A549 (cell line): ENCODE measurements at regions not wholly inside any gene's neighbourhood (a gene's known extent, or its start where the extent isn't known, plus 50 kb on each side); places are given as distances from the start of the nearest gene placed in this dataset.

Source experiments
- ATAC-seq, 2 experiments: fragments of 200-7000 bp in 1 of 2; fragments of >200 bp in 1 of 2; cut with Nextera tagmentation in 1 of 2; cut with Tn5 transposase in 1 of 2; 3 replicates each; pipeline versions ENCODE4 v1.8.0 to v1.9.1; 2018 to 2020; ENCODE audit warnings: mild to moderate bottlenecking in 1 of 2, moderate library complexity in 1 of 2
- CTCF ChIA-PET: fragments of 300-600 bp; sonication (Branson Sonifier 250); formaldehyde crosslinking; extraction: SDS; loops from one replicate; lab custom pipeline; 2021; ENCODE audit warnings: antibody characterized with exemption, inconsistent platforms; lab: Yijun Ruan, JAX
- POLR2A ChIA-PET: fragments of 350-600 bp; formaldehyde crosslinking; extraction: SDS; loops from one replicate; lab custom pipeline; 2021; ENCODE audit warnings: antibody characterized with exemption, inconsistent platforms; lab: Yijun Ruan, JAX
- DNase-seq, 2 experiments: peaks; one replicate each; pipeline versions ENCODE4 v3.0.0 to v3.0.0-alpha.2; 2011 to 2016; ENCODE audit warnings: low read depth in 1 of 2, low spot score in 1 of 2
- FAIRE-seq: peaks from 2 replicates; lab custom pipeline; 2011; peaks lifted over from hg19 to GRCh38; lab: Jason Lieb, UNC
- H3K27ac ChIP-seq, 2 experiments: fragments of >200 bp; sonication (Bioruptor Twin); formaldehyde crosslinking; 3 replicates each; pipeline ENCODE4 v1.5.1; 2016 to 2017
- H3K4me1 ChIP-seq: fragments of >200 bp; sonication (Bioruptor Twin); formaldehyde crosslinking; 3 replicates; pipeline ENCODE4 v1.6.1; 2016
- H3K4me2 ChIP-seq: fragments of >200 bp; sonication (Bioruptor Twin); formaldehyde crosslinking; 3 replicates; pipeline ENCODE4 v1.6.1; 2016
- H3K4me3 ChIP-seq: fragments of >200 bp; sonication (Bioruptor Twin); formaldehyde crosslinking; 3 replicates; pipeline ENCODE4 v1.5.1; 2016
- H3K9me3 ChIP-seq: fragments of >200 bp; sonication (Bioruptor Twin); formaldehyde crosslinking; 3 replicates; pipeline ENCODE4 v1.6.1; 2016
- BHLHE40 ChIP-seq: IDR thresholded peaks from 2 replicates; pipeline ENCODE4 v1.6.1; 2012; ENCODE audit warnings: low read depth, low read length, inconsistent platforms
- CBX8 ChIP-seq: fragments of 200-600 bp; sonication (generic); IDR thresholded peaks from 2 replicates; pipeline ENCODE4 v1.6.1; 2016
- CEBPB ChIP-seq, 2 experiments: fragments of >200 bp in 1 of 2; sonication (Bioruptor Twin) in 1 of 2; formaldehyde crosslinking in 1 of 2; IDR thresholded peaks; 2 replicates each; pipeline ENCODE4 v1.6.1; 2012 to 2016
- EHF ChIP-seq: fragments of 250-450 bp; sonication (Bioruptor Pico); IDR thresholded peaks from 2 replicates; pipeline ENCODE4 v1.5.0; 2020; ENCODE audit warnings: mild to moderate bottlenecking
- EP300 ChIP-seq, 2 experiments: fragments of >200 bp; sonication (Bioruptor Twin); formaldehyde crosslinking; IDR thresholded peaks; 2 replicates in 1 of 2; 3 replicates in 1 of 2; pipeline ENCODE4 v1.6.1; 2016 to 2017
- ESRRA ChIP-seq: fragments of 150-350 bp; IDR thresholded peaks from 2 replicates; pipeline ENCODE4 v1.6.1; 2014; ENCODE audit warnings: mild to moderate bottlenecking, low read length, borderline replicate concordance
- GATA3 ChIP-seq: IDR thresholded peaks from 2 replicates; pipeline ENCODE4 v1.6.1; 2012; ENCODE audit warnings: borderline replicate concordance
- HOXB13 ChIP-seq: fragments of 250-450 bp; sonication (Bioruptor Pico); IDR thresholded peaks from 2 replicates; pipeline ENCODE4 v1.5.0; 2020; ENCODE audit warnings: low read depth, mild to moderate bottlenecking, moderate library complexity
- JUN ChIP-seq, 2 experiments: fragments of >200 bp; sonication (Bioruptor Twin); formaldehyde crosslinking; IDR thresholded peaks; 2 replicates in 1 of 2; 3 replicates in 1 of 2; pipeline ENCODE4 v1.6.1; 2016 to 2017
- MYC ChIP-seq: IDR thresholded peaks from 2 replicates; pipeline ENCODE4 v1.6.1; 2012; ENCODE audit warnings: mild to moderate bottlenecking, inconsistent platforms, low read length, improper control_type of control experiment, borderline replicate concordance
- POLR2A ChIP-seq: IDR thresholded peaks from 2 replicates; pipeline ENCODE4 v1.6.1; 2012; ENCODE audit warnings: mild to moderate bottlenecking, low read length
- POLR2AphosphoS2 ChIP-seq: conservative IDR thresholded peaks from 2 replicates; pipeline ENCODE4 v1.6.1; 2012; ENCODE audit warnings: low read length, improper control_type of control experiment, inconsistent platforms
- RAD21 ChIP-seq, 2 experiments: fragments of >200 bp in 1 of 2; sonication (Bioruptor Twin) in 1 of 2; formaldehyde crosslinking in 1 of 2; IDR thresholded peaks in 1 of 2; conservative IDR thresholded peaks in 1 of 2; 2 replicates in 1 of 2; 3 replicates in 1 of 2; pipeline ENCODE4 v1.6.1; 2012 to 2018; ENCODE audit warnings: inconsistent platforms in 1 of 2
- RCOR1 ChIP-seq: fragments of 150-350 bp; IDR thresholded peaks from 2 replicates; pipeline ENCODE4 v1.6.1; 2014; ENCODE audit warnings: antibody characterized with exemption, low read length, low read depth
- RNF2 ChIP-seq: fragments of 200-600 bp; sonication (generic); IDR thresholded peaks from 2 replicates; pipeline ENCODE4 v1.6.1; 2016; ENCODE audit warnings: low read depth, mild to moderate bottlenecking, antibody characterized with exemption, moderate library complexity, borderline replicate concordance
- SMC3 ChIP-seq: fragments of >200 bp; sonication (Bioruptor Twin); formaldehyde crosslinking; IDR thresholded peaks from 3 replicates; pipeline ENCODE4 v1.6.1; 2018; ENCODE audit warnings: inconsistent platforms
- SREBF2 ChIP-seq: fragments of 450-650 bp; IDR thresholded peaks from 2 replicates; pipeline ENCODE4 v1.6.1; 2014; ENCODE audit warnings: mild to moderate bottlenecking, moderate library complexity
- TFCP2L1 ChIP-seq: fragments of 250-450 bp; sonication (Bioruptor Pico); IDR thresholded peaks from 2 replicates; pipeline ENCODE4 v1.5.0; 2021; ENCODE audit warnings: mild to moderate bottlenecking
- ZNF302 ChIP-seq: fragments of 250-450 bp; sonication (Bioruptor Pico); IDR thresholded peaks from 2 replicates; pipeline ENCODE4 v1.9.0; 2021; ENCODE audit warnings: inconsistent platforms, mild to moderate bottlenecking, moderate library complexity
- WGBS: methylation state at CpG from one replicate; pipeline ENCODE4 v1.1.6; 2017; ENCODE audit errors: missing lambda C conversion rate; 5-methylcytosine and 5-hydroxymethylcytosine counted together
- TF ChIP-seq, protein P1 (sequence below): fragments of 200-600 bp; sonication (generic); IDR thresholded peaks from 2 replicates; pipeline ENCODE4 v1.6.1; 2016; ENCODE audit warnings: antibody characterized with exemption, mild to moderate bottlenecking, moderate library complexity
- TF ChIP-seq, protein P2 (sequence below): IDR thresholded peaks from 2 replicates; pipeline ENCODE4 v1.6.1; 2012
- TF ChIP-seq, protein P3 (sequence below): fragments of 250-450 bp; sonication (Bioruptor Pico); IDR thresholded peaks from 2 replicates; pipeline ENCODE4 v1.5.0; 2021; ENCODE audit warnings: mild to moderate bottlenecking, moderate library complexity, borderline replicate concordance

DNA sequence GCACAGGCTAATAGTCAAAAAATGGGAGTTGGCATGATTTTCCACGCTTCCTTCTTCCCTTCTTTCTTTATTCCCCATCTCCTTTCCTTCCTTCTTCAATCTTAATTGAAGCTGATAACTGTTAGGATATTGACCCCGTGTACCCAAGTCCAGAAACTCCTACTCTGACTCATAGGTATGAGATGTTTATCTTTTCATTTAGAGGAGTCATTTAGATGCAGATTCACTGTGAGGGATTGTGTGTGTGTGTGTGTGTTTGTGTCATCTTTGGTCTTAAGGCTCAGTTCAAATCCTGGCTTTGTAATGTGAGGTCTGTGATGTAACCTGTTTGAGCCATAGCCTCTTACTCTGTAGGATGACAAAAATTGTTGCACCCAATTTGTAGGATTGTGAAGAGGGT, 332.0 kb upstream of the MAF start:
- FAIRE-seq: no peak
- POLR2A ChIA-PET: no interaction called here
- ATAC-seq: no peak; a peak in 1 of 6 replicates

DNA sequence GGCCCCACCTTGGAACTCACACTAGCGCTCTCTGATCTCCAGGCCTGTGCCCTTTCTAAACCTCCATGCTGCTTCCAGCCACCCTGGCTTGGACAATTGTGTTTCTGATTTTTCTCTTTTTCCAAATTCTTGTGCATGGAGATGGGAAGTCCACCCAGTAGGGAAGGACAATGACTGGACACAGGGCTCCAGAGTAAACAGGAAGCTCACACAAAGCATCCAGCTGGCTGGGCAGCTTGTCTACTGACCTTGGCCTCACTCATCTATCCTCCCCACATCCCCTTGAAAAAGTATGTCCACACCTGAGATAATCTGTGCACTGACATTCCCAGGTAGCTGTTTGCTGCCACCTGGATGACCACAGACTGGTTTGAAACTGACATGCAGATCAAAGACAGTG, 331.2 kb upstream of the MAF start:
- Histone ChIP-seq H3K4me1 (peaks cover 9% of the 10 kb centered on the region; the same call in 2 of the 3 replicates), H3K4me3 (no peak overlapping the region), H3K27ac (no peak overlapping the region), H3K9me3 (no peaks in the 10 kb centered on the region), H3K4me2 (no peak overlapping the region)
- WGBS: 95% methylated on average over 1 of the region's 1 CpG
- DNase-seq: no peak
- POLR2A ChIA-PET: no interaction called here
- no peak for FAIRE-seq
- CTCF ChIA-PET: interaction anchor here (0.9 to 1.3 kb wide), 2 partner anchors 15 to 330 kb away, joined by 3 to 4 read pairs; no protein-coding TSS in a partner anchor
- no peak for ATAC-seq
- TF ChIP-seq MYC (no peak), ESRRA (no peak), POLR2A (no peak), EP300 (IDR thresholded peaks at IDR 0.05) (no peak)
- TF ChIP-seq, protein P1, sequence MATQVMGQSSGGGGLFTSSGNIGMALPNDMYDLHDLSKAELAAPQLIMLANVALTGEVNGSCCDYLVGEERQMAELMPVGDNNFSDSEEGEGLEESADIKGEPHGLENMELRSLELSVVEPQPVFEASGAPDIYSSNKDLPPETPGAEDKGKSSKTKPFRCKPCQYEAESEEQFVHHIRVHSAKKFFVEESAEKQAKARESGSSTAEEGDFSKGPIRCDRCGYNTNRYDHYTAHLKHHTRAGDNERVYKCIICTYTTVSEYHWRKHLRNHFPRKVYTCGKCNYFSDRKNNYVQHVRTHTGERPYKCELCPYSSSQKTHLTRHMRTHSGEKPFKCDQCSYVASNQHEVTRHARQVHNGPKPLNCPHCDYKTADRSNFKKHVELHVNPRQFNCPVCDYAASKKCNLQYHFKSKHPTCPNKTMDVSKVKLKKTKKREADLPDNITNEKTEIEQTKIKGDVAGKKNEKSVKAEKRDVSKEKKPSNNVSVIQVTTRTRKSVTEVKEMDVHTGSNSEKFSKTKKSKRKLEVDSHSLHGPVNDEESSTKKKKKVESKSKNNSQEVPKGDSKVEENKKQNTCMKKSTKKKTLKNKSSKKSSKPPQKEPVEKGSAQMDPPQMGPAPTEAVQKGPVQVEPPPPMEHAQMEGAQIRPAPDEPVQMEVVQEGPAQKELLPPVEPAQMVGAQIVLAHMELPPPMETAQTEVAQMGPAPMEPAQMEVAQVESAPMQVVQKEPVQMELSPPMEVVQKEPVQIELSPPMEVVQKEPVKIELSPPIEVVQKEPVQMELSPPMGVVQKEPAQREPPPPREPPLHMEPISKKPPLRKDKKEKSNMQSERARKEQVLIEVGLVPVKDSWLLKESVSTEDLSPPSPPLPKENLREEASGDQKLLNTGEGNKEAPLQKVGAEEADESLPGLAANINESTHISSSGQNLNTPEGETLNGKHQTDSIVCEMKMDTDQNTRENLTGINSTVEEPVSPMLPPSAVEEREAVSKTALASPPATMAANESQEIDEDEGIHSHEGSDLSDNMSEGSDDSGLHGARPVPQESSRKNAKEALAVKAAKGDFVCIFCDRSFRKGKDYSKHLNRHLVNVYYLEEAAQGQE: no peak
- TF ChIP-seq, protein P2, sequence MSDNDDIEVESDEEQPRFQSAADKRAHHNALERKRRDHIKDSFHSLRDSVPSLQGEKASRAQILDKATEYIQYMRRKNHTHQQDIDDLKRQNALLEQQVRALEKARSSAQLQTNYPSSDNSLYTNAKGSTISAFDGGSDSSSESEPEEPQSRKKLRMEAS: no peak
- TF ChIP-seq, all 56 proteins: peak for 0

More for the DNA sequence above, 332.0 kb upstream of the MAF start:
- H3K27ac ChIP-seq: no peak overlapping the region
- H3K4me2 ChIP-seq: no peak overlapping the region
- peaks cover 9% of the 10 kb centered on the region; the same call in 2 of the 3 replicates for H3K4me1 ChIP-seq
- H3K4me3 ChIP-seq: no peak overlapping the region
- CTCF ChIA-PET: interaction anchor here (0.9 to 1.3 kb wide), 2 partner anchors 16 to 330 kb away, joined by 3 to 4 read pairs; no protein-coding TSS in a partner anchor
- no peaks in the 10 kb centered on the region for H3K9me3 ChIP-seq
- no peak for TF ChIP-seq CBX8
- no peak for TF ChIP-seq EHF (CRISPR knock-in tag)
- TF ChIP-seq GATA3: peak; percentile 28; the same call in 1 of the 2 replicates
- peak in 1 of 2 experiments; percentile 50 for DNase-seq
- WGBS: 28% methylated on average over 2 of the region's 2 CpGs

DNA sequence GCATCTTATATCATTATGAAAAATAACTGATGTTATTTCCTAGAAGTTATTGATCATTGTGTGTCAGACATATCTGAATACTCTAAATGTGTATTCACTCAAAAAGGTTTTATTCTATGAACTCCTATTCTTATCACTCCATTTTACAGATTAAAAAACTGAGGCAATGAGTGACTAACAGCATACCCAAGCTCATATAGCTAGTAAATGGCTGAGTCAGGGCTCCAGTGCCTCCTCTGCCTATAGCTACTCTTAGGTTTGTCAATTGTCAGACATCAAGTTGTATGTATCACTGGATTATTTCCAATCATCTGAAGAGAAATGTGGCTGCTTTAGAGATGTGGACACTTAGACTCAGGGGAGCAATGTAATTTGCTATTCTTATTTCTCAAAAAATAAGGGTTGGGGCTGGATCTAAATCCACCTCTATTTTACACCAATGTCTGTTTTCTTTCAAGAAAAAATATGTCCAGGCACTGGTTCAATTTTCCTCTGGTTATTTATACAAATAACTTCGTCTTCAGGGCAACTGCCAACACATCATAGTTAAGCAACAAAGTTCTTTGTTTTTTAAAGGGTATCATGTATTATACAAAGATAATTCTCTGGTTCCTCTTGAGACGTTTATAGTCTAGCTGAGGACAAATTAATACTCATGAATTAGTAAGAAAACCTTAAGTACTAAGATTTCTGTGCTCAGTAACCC, 328.9 kb upstream of the MAF start:
- DNase-seq (no peak), FAIRE-seq (no peak), ATAC-seq (no peak)
- Histone ChIP-seq H3K27ac (no peak overlapping the region), H3K4me3 (no peak overlapping the region), H3K9me3 (no peaks in the 10 kb centered on the region), H3K4me1 (peaks cover 9% of the 10 kb centered on the region; the same call in 2 of the 3 replicates), H3K4me2 (no peak overlapping the region)
- ChIA-PET POLR2A (no interaction called here), CTCF (interaction anchor here (1.5 to 1.8 kb wide), 2 partner anchors 11 to 441 kb away, joined by 3 read pairs; no protein-coding TSS in a partner anchor)
- TF ChIP-seq MYC: no peak
- no peak for TF ChIP-seq CEBPB (IDR thresholded peaks at IDR 0.05)
- no peak for TF ChIP-seq TFCP2L1 (CRISPR knock-in tag)
- no peak for TF ChIP-seq POLR2AphosphoS2
- TF ChIP-seq RCOR1: no peak
- TF ChIP-seq ZNF302 (CRISPR knock-in tag): no peak
- no peak for TF ChIP-seq HOXB13 (CRISPR knock-in tag)
- TF ChIP-seq RAD21 (conservative IDR thresholded peaks at IDR 0.05 in 1 of 2, IDR thresholded peaks at IDR 0.05 in 1 of 2): no peak
- TF ChIP-seq RNF2: no peak
- TF ChIP-seq, protein P3, sequence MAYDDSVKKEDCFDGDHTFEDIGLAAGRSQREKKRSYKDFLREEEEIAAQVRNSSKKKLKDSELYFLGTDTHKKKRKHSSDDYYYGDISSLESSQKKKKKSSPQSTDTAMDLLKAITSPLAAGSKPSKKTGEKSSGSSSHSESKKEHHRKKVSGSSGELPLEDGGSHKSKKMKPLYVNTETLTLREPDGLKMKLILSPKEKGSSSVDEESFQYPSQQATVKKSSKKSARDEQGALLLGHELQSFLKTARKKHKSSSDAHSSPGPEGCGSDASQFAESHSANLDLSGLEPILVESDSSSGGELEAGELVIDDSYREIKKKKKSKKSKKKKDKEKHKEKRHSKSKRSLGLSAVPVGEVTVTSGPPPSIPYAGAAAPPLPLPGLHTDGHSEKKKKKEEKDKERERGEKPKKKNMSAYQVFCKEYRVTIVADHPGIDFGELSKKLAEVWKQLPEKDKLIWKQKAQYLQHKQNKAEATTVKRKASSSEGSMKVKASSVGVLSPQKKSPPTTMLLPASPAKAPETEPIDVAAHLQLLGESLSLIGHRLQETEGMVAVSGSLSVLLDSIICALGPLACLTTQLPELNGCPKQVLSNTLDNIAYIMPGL: no peak
- TF ChIP-seq BHLHE40: no peak
- TF ChIP-seq SREBF2: no peak
- TF ChIP-seq GATA3: no peak
- TF ChIP-seq JUN (IDR thresholded peaks at IDR 0.05): no peak
- TF ChIP-seq SMC3: no peak
- 50% methylated on average over 2 of the region's 2 CpGs for WGBS
